ENCODE measurements at regions not wholly inside any gene's neighbourhood (a gene's known extent, or its start where the extent isn't known, plus 50 kb on each side); places are given as distances from the start of the nearest gene placed in this dataset.

GRCh38 chr13:67554746-67555452 lies 324.8 kb upstream of the PCDH9 start:
- H3K4me3 ChIP-seq (ENCODE audit: low read length in 2 of 2), result no peak overlapping the region
- intact Hi-C loops (cut with DNase I), result no loop called here
- H3K27me3 ChIP-seq (ENCODE audit: control insufficient read depth in 1 of 2, insufficient read depth in 2 of 2, low read length in 1 of 2), result no peaks in the 10 kb centered on the region
- H3K4me1 ChIP-seq (ENCODE audit: control insufficient read depth in 1 of 2, insufficient read depth in 2 of 2, low read length in 2 of 2), result no peaks in the 10 kb centered on the region
- no peaks in the 10 kb centered on the region for H3K36me3 ChIP-seq (ENCODE audit: control insufficient read depth in 1 of 2, insufficient read depth in 2 of 2, low read length in 1 of 2)
- peaks cover 2% of the 10 kb centered on the region for H3K9me3 ChIP-seq (ENCODE audit: control insufficient read depth, low read length)
- no peak for DNase-seq
- ATAC-seq (ENCODE audit: low FRiP score), result no peak
- WGBS, 2 donors, result 23 to 32% methylated on average over 6 of the region's 6 CpGs
- H3K27ac ChIP-seq (ENCODE audit: low read depth in 1 of 2, low read length in 2 of 2), result no peak overlapping the region

GRCh38 chr13:67554286-67554685 lies 324.1 kb upstream of the PCDH9 start:
- no peak overlapping the region for H3K4me3 ChIP-seq (ENCODE audit: low read length in 2 of 2)
- no peak overlapping the region for H3K27ac ChIP-seq (ENCODE audit: low read depth in 1 of 2, low read length in 2 of 2)
- no peaks in the 10 kb centered on the region for H3K36me3 ChIP-seq (ENCODE audit: control insufficient read depth in 1 of 2, insufficient read depth in 2 of 2, low read length in 1 of 2)
- H3K4me1 ChIP-seq (ENCODE audit: control insufficient read depth in 1 of 2, insufficient read depth in 2 of 2, low read length in 2 of 2), result no peaks in the 10 kb centered on the region
- ATAC-seq (ENCODE audit: low FRiP score) (no peak), DNase-seq (no peak)
- no peaks in the 10 kb centered on the region for H3K27me3 ChIP-seq (ENCODE audit: control insufficient read depth in 1 of 2, insufficient read depth in 2 of 2, low read length in 1 of 2)
- H3K9me3 ChIP-seq (ENCODE audit: control insufficient read depth, low read length), result peaks cover 2% of the 10 kb centered on the region
- intact Hi-C loops (cut with DNase I), result no loop called here

GRCh38 chr13:67549331-67549730 lies 319.2 kb upstream of the PCDH9 start:
- Histone ChIP-seq H3K4me3 (ENCODE audit: low read length in 2 of 2) (no peak overlapping the region), H3K4me1 (ENCODE audit: control insufficient read depth in 1 of 2, insufficient read depth in 2 of 2, low read length in 2 of 2) (no peaks in the 10 kb centered on the region), H3K27me3 (ENCODE audit: control insufficient read depth in 1 of 2, insufficient read depth in 2 of 2, low read length in 1 of 2) (no peaks in the 10 kb centered on the region), H3K27ac (ENCODE audit: low read depth in 1 of 2, low read length in 2 of 2) (no peak overlapping the region), H3K9me3 (ENCODE audit: control insufficient read depth, low read length) (no peaks in the 10 kb centered on the region), H3K36me3 (ENCODE audit: control insufficient read depth in 1 of 2, insufficient read depth in 2 of 2, low read length in 1 of 2) (no peaks in the 10 kb centered on the region)
- 91 to 92% methylated on average over 4 of the region's 4 CpGs for WGBS, 2 donors
- DNase-seq (no peak), ATAC-seq (ENCODE audit: low FRiP score) (no peak)
- intact Hi-C loops (cut with DNase I), result no loop called here

- Histone ChIP-seq H3K27ac (ENCODE audit: low read depth in 1 of 2, low read length in 2 of 2) (no peak overlapping the region), H3K36me3 (ENCODE audit: control insufficient read depth in 1 of 2, insufficient read depth in 2 of 2, low read length in 1 of 2) (no peaks in the 10 kb centered on the region), H3K4me1 (ENCODE audit: control insufficient read depth in 1 of 2, insufficient read depth in 2 of 2, low read length in 2 of 2) (no peaks in the 10 kb centered on the region), H3K9me3 (ENCODE audit: control insufficient read depth, low read length) (no peaks in the 10 kb centered on the region), H3K4me3 (ENCODE audit: low read length in 2 of 2) (no peak overlapping the region), H3K27me3 (ENCODE audit: control insufficient read depth in 1 of 2, insufficient read depth in 2 of 2, low read length in 1 of 2) (no peaks in the 10 kb centered on the region)
- intact Hi-C loops (cut with DNase I), result no loop called here
- ATAC-seq (ENCODE audit: low FRiP score) (no peak), DNase-seq (no peak)
- WGBS, 2 donors, result 26 to 31% methylated on average over 1 of the region's 1 CpG
These were observed 308.8 kb upstream of the PCDH9 start for GRCh38 chr13:67538906-67539305.

GRCh38 chr13:67520886-67521285 lies 290.8 kb upstream of the PCDH9 start:
- intact Hi-C loops (cut with DNase I), result no loop called here
- DNase-seq, result no peak
- H3K4me1 ChIP-seq (ENCODE audit: control insufficient read depth in 1 of 2, insufficient read depth in 2 of 2, low read length in 2 of 2), result no peaks in the 10 kb centered on the region
- 57 to 61% methylated on average over 2 of the region's 2 CpGs for WGBS, 2 donors
- no peak for ATAC-seq (ENCODE audit: low FRiP score)
- no peaks in the 10 kb centered on the region for H3K27me3 ChIP-seq (ENCODE audit: control insufficient read depth in 1 of 2, insufficient read depth in 2 of 2, low read length in 1 of 2)
- H3K4me3 ChIP-seq (ENCODE audit: low read length in 2 of 2), result no peak overlapping the region
- no peak overlapping the region for H3K27ac ChIP-seq (ENCODE audit: low read depth in 1 of 2, low read length in 2 of 2)
- H3K36me3 ChIP-seq (ENCODE audit: control insufficient read depth in 1 of 2, insufficient read depth in 2 of 2, low read length in 1 of 2), result no peaks in the 10 kb centered on the region
- no peaks in the 10 kb centered on the region for H3K9me3 ChIP-seq (ENCODE audit: control insufficient read depth, low read length)

- Histone ChIP-seq H3K27ac (ENCODE audit: low read depth in 1 of 2, low read length in 2 of 2) (no peak overlapping the region), H3K4me1 (ENCODE audit: control insufficient read depth in 1 of 2, insufficient read depth in 2 of 2, low read length in 2 of 2) (no peaks in the 10 kb centered on the region), H3K27me3 (ENCODE audit: control insufficient read depth in 1 of 2, insufficient read depth in 2 of 2, low read length in 1 of 2) (no peaks in the 10 kb centered on the region), H3K36me3 (ENCODE audit: control insufficient read depth in 1 of 2, insufficient read depth in 2 of 2, low read length in 1 of 2) (no peaks in the 10 kb centered on the region), H3K9me3 (ENCODE audit: control insufficient read depth, low read length) (no peaks in the 10 kb centered on the region), H3K4me3 (ENCODE audit: low read length in 2 of 2) (no peak overlapping the region)
- no peak for DNase-seq
- no peak for ATAC-seq (ENCODE audit: low FRiP score)
- WGBS, 2 donors, result 57 to 58% methylated on average over 1 of the region's 1 CpG
- intact Hi-C loops (cut with DNase I), result no loop called here
These were observed 289.2 kb upstream of the PCDH9 start for GRCh38 chr13:67519356-67519755.

- no peak for ATAC-seq (ENCODE audit: low FRiP score)
- Histone ChIP-seq H3K27me3 (ENCODE audit: control insufficient read depth in 1 of 2, insufficient read depth in 2 of 2, low read length in 1 of 2) (no peaks in the 10 kb centered on the region), H3K4me1 (ENCODE audit: control insufficient read depth in 1 of 2, insufficient read depth in 2 of 2, low read length in 2 of 2) (no peaks in the 10 kb centered on the region), H3K9me3 (ENCODE audit: control insufficient read depth, low read length) (no peaks in the 10 kb centered on the region), H3K36me3 (ENCODE audit: control insufficient read depth in 1 of 2, insufficient read depth in 2 of 2, low read length in 1 of 2) (no peaks in the 10 kb centered on the region), H3K4me3 (ENCODE audit: low read length in 2 of 2) (no peak overlapping the region), H3K27ac (ENCODE audit: low read depth in 1 of 2, low read length in 2 of 2) (no peak overlapping the region)
- DNase-seq, result no peak
- intact Hi-C loops (cut with DNase I), result no loop called here
- WGBS, 2 donors, result 22% methylated on average over 1 of the region's 1 CpG
These were observed 288.6 kb upstream of the PCDH9 start for GRCh38 chr13:67518785-67519184.

- WGBS, 2 donors, result 56 to 69% methylated on average over 1 of the region's 1 CpG
- H3K4me3 ChIP-seq (ENCODE audit: low read length in 2 of 2), result no peak overlapping the region
- ATAC-seq (ENCODE audit: low FRiP score) (no peak), DNase-seq (no peak)
- H3K9me3 ChIP-seq (ENCODE audit: control insufficient read depth, low read length), result no peaks in the 10 kb centered on the region
- no peaks in the 10 kb centered on the region for H3K36me3 ChIP-seq (ENCODE audit: control insufficient read depth in 1 of 2, insufficient read depth in 2 of 2, low read length in 1 of 2)
- no peaks in the 10 kb centered on the region for H3K4me1 ChIP-seq (ENCODE audit: control insufficient read depth in 1 of 2, insufficient read depth in 2 of 2, low read length in 2 of 2)
- no peak overlapping the region for H3K27ac ChIP-seq (ENCODE audit: low read depth in 1 of 2, low read length in 2 of 2)
- intact Hi-C loops (cut with DNase I), result no loop called here
- no peaks in the 10 kb centered on the region for H3K27me3 ChIP-seq (ENCODE audit: control insufficient read depth in 1 of 2, insufficient read depth in 2 of 2, low read length in 1 of 2)
These were observed 285.8 kb upstream of the PCDH9 start for GRCh38 chr13:67515895-67516294.

GRCh38 chr13:67509018-67509417 lies 278.9 kb upstream of the PCDH9 start:
- intact Hi-C loops (cut with DNase I), result no loop called here
- DNase-seq (no peak), ATAC-seq (ENCODE audit: low FRiP score) (no peak)
- Histone ChIP-seq H3K27me3 (ENCODE audit: control insufficient read depth in 1 of 2, insufficient read depth in 2 of 2, low read length in 1 of 2) (no peaks in the 10 kb centered on the region), H3K4me3 (ENCODE audit: low read length in 2 of 2) (no peak overlapping the region), H3K9me3 (ENCODE audit: control insufficient read depth, low read length) (no peaks in the 10 kb centered on the region), H3K27ac (ENCODE audit: low read depth in 1 of 2, low read length in 2 of 2) (no peak overlapping the region), H3K4me1 (ENCODE audit: control insufficient read depth in 1 of 2, insufficient read depth in 2 of 2, low read length in 2 of 2) (no peaks in the 10 kb centered on the region), H3K36me3 (ENCODE audit: control insufficient read depth in 1 of 2, insufficient read depth in 2 of 2, low read length in 1 of 2) (no peaks in the 10 kb centered on the region)
- 84 to 86% methylated on average over 5 of the region's 5 CpGs for WGBS, 2 donors

Data from aorta (tissue), 5 donors.